Fibroblast of skin of right biceps (primary cell): ENCODE measurements at regions not wholly inside any gene's neighbourhood (a gene's known extent, or its start where the extent isn't known, plus 50 kb on each side); places are given as distances from the start of the nearest gene placed in this dataset.
"Not testable (repeated sequence)": the region's sequence is repeated elsewhere in the genome, so short reads cannot be mapped to it uniquely, and the experiment has no call there.

Source experiments
- DNase-seq: peaks from one replicate; pipeline ENCODE4 v3.0.0-alpha.2; 2013

- DNase-seq: no peak
These were observed 445.4 kb upstream of the RGMB start for GRCh38 chr5:98328015-98328414.

GRCh38 chr5:98330871-98331270 is 442.6 kb upstream of the RGMB start:
- DNase-seq: no peak

- no peak for DNase-seq
These were observed 439.5 kb upstream of the RGMB start for GRCh38 chr5:98333921-98334320.

- DNase-seq: no peak
These were observed 438.5 kb upstream of the RGMB start for GRCh38 chr5:98334946-98335345.

GRCh38 chr5:98339141-98339848 is 434.2 kb upstream of the RGMB start:
- no peak for DNase-seq

- peak; percentile 96 for DNase-seq
These were observed 432.1 kb upstream of the RGMB start for GRCh38 chr5:98341038-98342032.

- DNase-seq: not testable (repeated sequence)
These were observed 430.4 kb upstream of the RGMB start for GRCh38 chr5:98342958-98343660.

- peak; percentile 95 for DNase-seq
These were observed 424.0 kb upstream of the RGMB start for GRCh38 chr5:98349251-98349989.

- DNase-seq: no peak
These were observed 423.5 kb upstream of the RGMB start for GRCh38 chr5:98349990-98350365.

- no peak for DNase-seq
These were observed 418.5 kb upstream of the RGMB start for GRCh38 chr5:98354922-98355321.

GRCh38 chr5:98360548-98360947 is 412.9 kb upstream of the RGMB start:
- no peak for DNase-seq

GRCh38 chr5:98363157-98363556 is 410.3 kb upstream of the RGMB start:
- DNase-seq: no peak

- no peak for DNase-seq
These were observed 408.9 kb upstream of the RGMB start for GRCh38 chr5:98364549-98364948.

- DNase-seq: no peak
These were observed 408.3 kb upstream of the RGMB start for GRCh38 chr5:98365126-98365525.

GRCh38 chr5:98368141-98368540 is 405.3 kb upstream of the RGMB start:
- DNase-seq: no peak

GRCh38 chr5:98372351-98372750 is 401.1 kb upstream of the RGMB start:
- DNase-seq: no peak

GRCh38 chr5:98391921-98392625 is 381.4 kb upstream of the RGMB start:
- no peak for DNase-seq

- not testable (repeated sequence) for DNase-seq
These were observed 380.3 kb upstream of the RGMB start for GRCh38 chr5:98393205-98393604.

- DNase-seq: peak; percentile 90
These were observed 376.4 kb upstream of the RGMB start for GRCh38 chr5:98397081-98397480.

GRCh38 chr5:98398465-98398864 is 375.0 kb upstream of the RGMB start:
- DNase-seq: no peak

- DNase-seq: peak; percentile 31
These were observed 371.8 kb upstream of the RGMB start for GRCh38 chr5:98401656-98402055.

- DNase-seq: no peak
These were observed 371.3 kb upstream of the RGMB start for GRCh38 chr5:98402130-98402529.
